H9 (cell line): ENCODE measurements at regions not wholly inside any gene's neighbourhood (a gene's known extent, or its start where the extent isn't known, plus 50 kb on each side); places are given as distances from the start of the nearest gene placed in this dataset.

Experiments
- DNase-seq: peaks from one replicate; pipeline ENCODE4 v3.0.0-alpha.2; 2017
- H2AFZ ChIP-seq: one replicate; pipeline ENCODE4 v1.6.1; 2013; ENCODE audit warnings: mild to moderate bottlenecking, low read length, control low read depth, moderate library complexity
- H2AK5ac ChIP-seq: 2 replicates; pipeline ENCODE4 v1.6.1; 2013; ENCODE audit warnings: low read length, control low read depth, mixed read lengths; ENCODE audit not compliant: insufficient read length
- H2BK120ac ChIP-seq: one replicate; pipeline ENCODE4 v1.6.1; 2013; ENCODE audit warnings: low read depth, mild to moderate bottlenecking, low read length, control low read depth, inconsistent platforms; ENCODE audit not compliant: poor library complexity, severe bottlenecking
- H2BK12ac ChIP-seq: 2 replicates; pipeline ENCODE4 v1.6.1; 2013; ENCODE audit warnings: low read length, control low read depth, mixed read lengths, low read depth; ENCODE audit not compliant: insufficient read length
- H2BK15ac ChIP-seq: 2 replicates; pipeline ENCODE4 v1.6.1; 2013; ENCODE audit warnings: low read depth, low read length, control low read depth
- H2BK20ac ChIP-seq: one replicate; pipeline ENCODE4 v1.6.1; 2013; ENCODE audit warnings: low read depth, mild to moderate bottlenecking, low read length, control low read depth, inconsistent platforms; ENCODE audit not compliant: poor library complexity, severe bottlenecking
- H2BK5ac ChIP-seq: 2 replicates; pipeline ENCODE4 v1.6.1; 2013; ENCODE audit warnings: low read length, control low read depth, mixed read lengths; ENCODE audit not compliant: insufficient read length
- H3K14ac ChIP-seq: 2 replicates; pipeline ENCODE4 v1.6.1; 2013; ENCODE audit warnings: low read length, control low read depth; ENCODE audit not compliant: insufficient read depth
- H3K18ac ChIP-seq: 2 replicates; pipeline ENCODE4 v1.6.1; 2013; ENCODE audit warnings: low read depth, mild to moderate bottlenecking, mixed read lengths, low read length, control low read depth; ENCODE audit not compliant: insufficient read length
- H3K23ac ChIP-seq: 2 replicates; pipeline ENCODE4 v1.6.1; 2013; ENCODE audit warnings: low read length, control low read depth, mixed read lengths, low read depth; ENCODE audit not compliant: insufficient read length
- H3K23me2 ChIP-seq: 2 replicates; pipeline ENCODE4 v1.6.1; 2013; ENCODE audit warnings: low read depth, mild to moderate bottlenecking, mixed read lengths, low read length, control low read depth; ENCODE audit not compliant: insufficient read length, poor library complexity, severe bottlenecking
- H3K27ac ChIP-seq: 2 replicates; pipeline ENCODE4 v1.5.1; 2013; ENCODE audit warnings: low read length, control low read depth, mixed read lengths, low read depth; ENCODE audit not compliant: insufficient read length
- H3K27me3 ChIP-seq: 2 replicates; pipeline ENCODE4 v1.6.1; 2013; ENCODE audit warnings: low read length, control low read depth, inconsistent platforms; ENCODE audit not compliant: insufficient read depth
- H3K4ac ChIP-seq: 2 replicates; pipeline ENCODE4 v1.6.1; 2013; ENCODE audit warnings: low read depth, mild to moderate bottlenecking, control low read depth, inconsistent platforms, low read length, moderate library complexity
- H3K4me1 ChIP-seq: 2 replicates; pipeline ENCODE4 v1.6.1; 2013; ENCODE audit warnings: low read length, control low read depth, inconsistent platforms; ENCODE audit not compliant: insufficient read depth
- H3K4me2 ChIP-seq: 2 replicates; pipeline ENCODE4 v1.6.1; 2013; ENCODE audit warnings: low read length, control low read depth, mixed read lengths; ENCODE audit not compliant: insufficient read length, insufficient read depth
- H3K56ac ChIP-seq: 2 replicates; pipeline ENCODE4 v1.6.1; 2013; ENCODE audit warnings: low read depth, mild to moderate bottlenecking, mixed read lengths, low read length, control low read depth; ENCODE audit not compliant: insufficient read length
- H3K79me1 ChIP-seq: 2 replicates; pipeline ENCODE4 v1.6.1; 2013; ENCODE audit warnings: low read depth, mild to moderate bottlenecking, moderate library complexity, low read length, control low read depth, inconsistent platforms; ENCODE audit not compliant: insufficient read depth, poor library complexity, severe bottlenecking
- H3K79me2 ChIP-seq: 2 replicates; pipeline ENCODE4 v1.6.1; 2013; ENCODE audit warnings: low read length, control low read depth, inconsistent platforms; ENCODE audit not compliant: insufficient read depth
- H3K9ac ChIP-seq: 2 replicates; pipeline ENCODE4 v1.6.1; 2013; ENCODE audit warnings: low read length, control low read depth, mixed read lengths; ENCODE audit not compliant: insufficient read length; ENCODE audit errors: extremely low read depth
- H3K9me3 ChIP-seq: one replicate; pipeline ENCODE4 v1.6.1; 2013; ENCODE audit warnings: low read depth, low read length, inconsistent platforms; ENCODE audit not compliant: control insufficient read depth
- H3T11ph ChIP-seq: one replicate; pipeline ENCODE4 v1.6.1; 2013; ENCODE audit warnings: mild to moderate bottlenecking, low read length, control low read depth, inconsistent platforms
- H4K20me1 ChIP-seq: one replicate; pipeline ENCODE4 v1.6.1; 2013; ENCODE audit not compliant: control insufficient read depth, insufficient read length, insufficient read depth
- H4K5ac ChIP-seq: 2 replicates; pipeline ENCODE4 v1.6.1; 2013; ENCODE audit warnings: low read depth, mild to moderate bottlenecking, mixed read lengths, low read length, control low read depth; ENCODE audit not compliant: insufficient read length
- H4K8ac ChIP-seq: replicated peaks from 2 replicates; pipeline ENCODE4 v1.6.1; 2013; ENCODE audit warnings: low read length, control low read depth, mixed read lengths, low read depth; ENCODE audit not compliant: insufficient read length
- H4K91ac ChIP-seq: 2 replicates; pipeline ENCODE4 v1.6.1; 2013; ENCODE audit warnings: low read depth, mild to moderate bottlenecking, moderate library complexity, mixed read lengths, low read length, control low read depth; ENCODE audit not compliant: insufficient read length
- H3K27ac Mint-ChIP-seq, 3 experiments: 2 replicates in 2 of 3; 3 replicates in 1 of 3; pipeline ENCODE4 v1.8.0; 2020 to 2021; ENCODE audit warnings: mixed read lengths in 3 of 3, mild to moderate bottlenecking in 1 of 3, moderate library complexity in 1 of 3
- H3K27me3 Mint-ChIP-seq: 2 replicates; pipeline ENCODE4 v1.8.0; 2021; ENCODE audit warnings: low read depth, mild to moderate bottlenecking, moderate library complexity, mixed read lengths
- H3K36me3 Mint-ChIP-seq, 3 experiments: 2 replicates in 2 of 3; 3 replicates in 1 of 3; pipeline ENCODE4 v1.8.0; 2020 to 2021; ENCODE audit warnings: low read depth in 3 of 3, mixed read lengths in 3 of 3; ENCODE audit not compliant: insufficient read depth in 1 of 3
- H3K4me1 Mint-ChIP-seq, 2 experiments: 2 replicates each; pipeline ENCODE4 v1.8.0; 2020; ENCODE audit warnings: mixed read lengths in 2 of 2
- H3K4me3 Mint-ChIP-seq, 2 experiments: 2 replicates in 1 of 2; 3 replicates in 1 of 2; pipeline ENCODE4 v1.8.0; 2020 to 2021; ENCODE audit warnings: mild to moderate bottlenecking in 2 of 2, mixed read lengths in 2 of 2, moderate library complexity in 1 of 2
- H3K9me3 Mint-ChIP-seq, 2 experiments: 2 replicates in 1 of 2; 3 replicates in 1 of 2; pipeline ENCODE4 v1.8.0; 2020; ENCODE audit warnings: mild to moderate bottlenecking in 2 of 2, mixed read lengths in 2 of 2, moderate library complexity in 1 of 2
- CTCF ChIP-seq: fragments of 200-600 bp; sonication (generic); conservative IDR thresholded peaks from 3 replicates; pipeline ENCODE4 v1.8.0; 2021; ENCODE audit warnings: antibody characterized with exemption, mild to moderate bottlenecking
- WGBS: extraction: QIAGEN DNeasy Blood & Tissue Kit; methylation state at CpG from one replicate; pipeline ENCODE4 v1.1.7; 2013; ENCODE audit warnings: missing lambda C conversion rate, low lambda C conversion rate, mixed read lengths; ENCODE audit not compliant: insufficient read length; ENCODE audit errors: extremely low coverage; 5-methylcytosine and 5-hydroxymethylcytosine counted together

- Histone ChIP-seq H2BK5ac (no peak overlapping the region), H3K18ac (no peak overlapping the region), H3K79me2 (no peaks in the 10 kb centered on the region), H3T11ph (no peak overlapping the region), H2AK5ac (no peak overlapping the region), H4K20me1 (no peaks in the 10 kb centered on the region), H3K4me2 (no peak overlapping the region), H3K79me1 (no peaks in the 10 kb centered on the region), H2BK120ac (no peak overlapping the region), H3K9me3 (no peaks in the 10 kb centered on the region), H3K4ac (no peak overlapping the region), H3K56ac (no peak overlapping the region), H2BK12ac (no peak overlapping the region), H4K91ac (no peak overlapping the region), H3K27ac (no peak overlapping the region), H3K14ac (no peak overlapping the region), H4K5ac (no peak overlapping the region), H3K4me1 (peaks cover 2% of the 10 kb centered on the region; the same call in 1 of the 2 replicates), H2BK15ac (no peak overlapping the region), H2BK20ac (no peak overlapping the region), H2AFZ (no peak overlapping the region), H3K23me2 (no peaks in the 10 kb centered on the region), H3K23ac (no peak overlapping the region), H3K9ac (no peak overlapping the region), H3K27me3 (peaks cover 2% of the 10 kb centered on the region; the same call in 1 of the 2 replicates), H4K8ac (no peak overlapping the region)
- peak; percentile 21; the same call in 2 of the 3 replicates for TF ChIP-seq CTCF
- Mint-ChIP-seq H3K4me3 (no peak overlapping the region), H3K27ac (no peak overlapping the region), H3K4me1 (peaks cover 28% of the 10 kb centered on the region in 2 experiments), H3K36me3 (peaks cover 0 to 5% (median 0%) of the 10 kb centered on the region in 3 experiments; a peak in 1 of 7 replicates), H3K9me3 (no peaks in the 10 kb centered on the region; a peak in 1 of 5 replicates), H3K27me3 (peaks cover 28% of the 10 kb centered on the region)
- no CpG with 5 or more reads among the region's 7 CpGs for WGBS
- DNase-seq = no peak
Measured at GRCh38 chr6:169833258-169833794, 81.9 kb downstream of the ERMARD start.
